ENCODE measurements at regions not wholly inside any gene's neighbourhood (a gene's known extent, or its start where the extent isn't known, plus 50 kb on each side); places are given as distances from the start of the nearest gene placed in this dataset.

GRCh38 chr6:81093051-81093450, 659.4 kb downstream of the TENT5A start:
- peaks cover 7% of the 10 kb centered on the region for H3K4me1 ChIP-seq (ENCODE audit: control insufficient read depth, low read depth, low read length)
- H3K4me3 ChIP-seq (ENCODE audit: low read length), result no peak overlapping the region
- no peak overlapping the region for H3K27ac ChIP-seq (ENCODE audit: low read length)
- H3K9ac ChIP-seq (ENCODE audit: low read length), result no peak overlapping the region
- H3K36me3 ChIP-seq (ENCODE audit: control insufficient read depth, low read depth, low read length), result no peaks in the 10 kb centered on the region
- H3K27me3 ChIP-seq (ENCODE audit: control insufficient read depth, insufficient read depth, low read length), result no peaks in the 10 kb centered on the region
- H3K9me3 ChIP-seq (ENCODE audit: control insufficient read depth, low read depth, low read length), result no peaks in the 10 kb centered on the region

DNA sequence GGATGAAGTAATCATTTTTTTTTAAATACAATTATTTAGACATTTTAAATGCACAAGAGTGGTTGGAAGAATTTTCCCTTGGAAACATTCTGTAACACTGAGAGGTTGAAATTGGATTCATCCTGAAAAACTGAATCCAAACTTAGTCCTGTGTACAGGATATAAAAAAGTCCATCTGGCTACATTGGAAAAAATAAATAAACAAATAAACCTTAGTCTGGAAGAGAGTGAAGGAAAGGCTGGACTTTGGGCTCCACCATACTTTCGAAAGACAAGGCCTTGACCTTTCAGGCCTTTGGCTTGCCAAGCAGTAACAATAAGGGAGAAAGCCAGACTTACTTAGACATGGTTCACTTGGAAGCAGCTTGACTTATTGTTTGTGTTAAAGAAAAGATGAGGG, 664.3 kb downstream of the TENT5A start:
- H3K9me3 ChIP-seq (ENCODE audit: control insufficient read depth, low read depth, low read length), result no peaks in the 10 kb centered on the region
- H3K4me3 ChIP-seq (ENCODE audit: low read length), result no peak overlapping the region
- no peaks in the 10 kb centered on the region for H3K36me3 ChIP-seq (ENCODE audit: control insufficient read depth, low read depth, low read length)
- no peak overlapping the region for H3K27ac ChIP-seq (ENCODE audit: low read length)
- peaks cover 9% of the 10 kb centered on the region for H3K4me1 ChIP-seq (ENCODE audit: control insufficient read depth, low read depth, low read length)
- no peaks in the 10 kb centered on the region for H3K27me3 ChIP-seq (ENCODE audit: control insufficient read depth, insufficient read depth, low read length)
- no peak overlapping the region for H3K9ac ChIP-seq (ENCODE audit: low read length)

GRCh38 chr6:81086991-81087390, 665.5 kb downstream of the TENT5A start:
- no peaks in the 10 kb centered on the region for H3K27me3 ChIP-seq (ENCODE audit: control insufficient read depth, insufficient read depth, low read length)
- peaks cover 6% of the 10 kb centered on the region for H3K4me1 ChIP-seq (ENCODE audit: control insufficient read depth, low read depth, low read length)
- H3K9ac ChIP-seq (ENCODE audit: low read length), result no peak overlapping the region
- H3K4me3 ChIP-seq (ENCODE audit: low read length), result no peak overlapping the region
- H3K36me3 ChIP-seq (ENCODE audit: control insufficient read depth, low read depth, low read length), result no peaks in the 10 kb centered on the region
- no peaks in the 10 kb centered on the region for H3K9me3 ChIP-seq (ENCODE audit: control insufficient read depth, low read depth, low read length)
- no peak overlapping the region for H3K27ac ChIP-seq (ENCODE audit: low read length)

DNA sequence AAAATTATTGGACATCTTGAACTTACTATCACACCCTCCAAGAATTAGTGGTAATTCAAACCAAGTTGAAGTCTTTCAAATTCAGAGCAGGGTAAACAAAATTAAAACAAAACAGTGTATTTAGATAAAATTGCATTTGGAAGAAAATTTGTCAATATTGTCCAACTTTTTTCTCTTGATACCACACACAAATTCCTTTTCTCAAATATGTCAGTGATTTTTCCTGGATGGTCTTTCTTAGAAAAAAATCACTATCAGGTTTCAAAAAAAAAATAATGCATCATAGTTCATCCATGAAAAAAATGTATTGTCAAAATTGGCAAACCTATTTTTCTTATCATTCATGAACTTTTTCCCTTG, 667.1 kb downstream of the TENT5A start:
- Histone ChIP-seq H3K27ac (ENCODE audit: low read length) (no peak overlapping the region), H3K9me3 (ENCODE audit: control insufficient read depth, low read depth, low read length) (no peaks in the 10 kb centered on the region), H3K4me3 (ENCODE audit: low read length) (no peak overlapping the region), H3K4me1 (ENCODE audit: control insufficient read depth, low read depth, low read length) (peaks cover 6% of the 10 kb centered on the region), H3K27me3 (ENCODE audit: control insufficient read depth, insufficient read depth, low read length) (no peaks in the 10 kb centered on the region), H3K9ac (ENCODE audit: low read length) (no peak overlapping the region), H3K36me3 (ENCODE audit: control insufficient read depth, low read depth, low read length) (no peaks in the 10 kb centered on the region)

- H3K9ac ChIP-seq (ENCODE audit: low read length), result no peak overlapping the region
- no peak overlapping the region for H3K4me3 ChIP-seq (ENCODE audit: low read length)
- peaks cover 6% of the 10 kb centered on the region for H3K4me1 ChIP-seq (ENCODE audit: control insufficient read depth, low read depth, low read length)
- no peaks in the 10 kb centered on the region for H3K9me3 ChIP-seq (ENCODE audit: control insufficient read depth, low read depth, low read length)
- H3K27me3 ChIP-seq (ENCODE audit: control insufficient read depth, insufficient read depth, low read length), result no peaks in the 10 kb centered on the region
- H3K36me3 ChIP-seq (ENCODE audit: control insufficient read depth, low read depth, low read length), result no peaks in the 10 kb centered on the region
- H3K27ac ChIP-seq (ENCODE audit: low read length), result no peak overlapping the region
These were observed 667.6 kb downstream of the TENT5A start for GRCh38 chr6:81084776-81085430.

- Histone ChIP-seq H3K4me1 (ENCODE audit: control insufficient read depth, low read depth, low read length) (no peaks in the 10 kb centered on the region), H3K4me3 (ENCODE audit: low read length) (no peak overlapping the region), H3K9ac (ENCODE audit: low read length) (no peak overlapping the region), H3K27me3 (ENCODE audit: control insufficient read depth, insufficient read depth, low read length) (no peaks in the 10 kb centered on the region), H3K36me3 (ENCODE audit: control insufficient read depth, low read depth, low read length) (no peaks in the 10 kb centered on the region), H3K27ac (ENCODE audit: low read length) (no peak overlapping the region), H3K9me3 (ENCODE audit: control insufficient read depth, low read depth, low read length) (no peaks in the 10 kb centered on the region)
These were observed 676.5 kb downstream of the TENT5A start for GRCh38 chr6:81075974-81076373.

- Histone ChIP-seq H3K36me3 (ENCODE audit: control insufficient read depth, low read depth, low read length) (no peaks in the 10 kb centered on the region), H3K27me3 (ENCODE audit: control insufficient read depth, insufficient read depth, low read length) (no peaks in the 10 kb centered on the region), H3K4me3 (ENCODE audit: low read length) (no peak overlapping the region), H3K9ac (ENCODE audit: low read length) (no peak overlapping the region), H3K27ac (ENCODE audit: low read length) (no peak overlapping the region), H3K9me3 (ENCODE audit: control insufficient read depth, low read depth, low read length) (no peaks in the 10 kb centered on the region), H3K4me1 (ENCODE audit: control insufficient read depth, low read depth, low read length) (peaks cover 3% of the 10 kb centered on the region)
These were observed 679.2 kb downstream of the TENT5A start for GRCh38 chr6:81073318-81073717.

DNA sequence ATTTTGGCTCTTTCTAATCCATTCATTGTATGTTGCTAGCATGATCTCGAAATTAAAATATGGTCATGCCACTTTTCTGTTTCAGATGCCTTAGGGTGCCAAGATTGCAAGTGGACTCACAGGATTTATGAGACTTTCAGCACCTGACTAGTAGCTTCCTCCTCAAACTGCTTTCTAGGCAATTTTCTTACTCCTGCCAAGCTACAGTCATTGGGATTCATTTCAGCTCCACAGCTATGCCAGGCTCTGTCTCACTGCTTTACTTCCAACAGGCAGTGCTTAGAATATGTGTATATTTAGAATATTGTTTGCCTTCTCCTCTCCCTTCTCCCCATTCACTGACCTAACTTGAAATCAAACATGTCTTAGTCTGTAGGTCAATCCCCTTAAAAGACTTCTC, 681.4 kb downstream of the TENT5A start:
- H3K4me3 ChIP-seq (ENCODE audit: low read length), result no peak overlapping the region
- no peaks in the 10 kb centered on the region for H3K27me3 ChIP-seq (ENCODE audit: control insufficient read depth, insufficient read depth, low read length)
- H3K9me3 ChIP-seq (ENCODE audit: control insufficient read depth, low read depth, low read length), result no peaks in the 10 kb centered on the region
- H3K36me3 ChIP-seq (ENCODE audit: control insufficient read depth, low read depth, low read length), result no peaks in the 10 kb centered on the region
- no peak overlapping the region for H3K27ac ChIP-seq (ENCODE audit: low read length)
- no peak overlapping the region for H3K9ac ChIP-seq (ENCODE audit: low read length)
- H3K4me1 ChIP-seq (ENCODE audit: control insufficient read depth, low read depth, low read length), result peaks cover 3% of the 10 kb centered on the region

DNA sequence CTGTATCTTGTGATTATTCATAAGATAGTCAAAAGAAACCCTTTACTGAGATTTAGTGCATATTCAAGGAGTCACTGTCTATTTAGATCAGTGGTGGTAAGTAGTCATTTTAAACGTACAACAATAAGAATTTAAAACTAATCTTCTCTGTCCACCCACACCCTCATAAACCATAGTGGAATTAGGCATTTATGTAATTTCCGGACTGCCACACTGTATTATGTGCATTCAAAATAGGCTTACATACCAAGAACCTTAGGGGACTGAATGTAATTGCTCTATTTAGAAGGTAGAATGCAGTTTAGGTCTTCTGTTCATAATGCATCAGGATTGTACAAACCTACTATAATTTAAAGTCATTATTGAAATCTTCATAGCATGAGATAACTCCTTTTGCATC, 685.4 kb downstream of the TENT5A start:
- H3K27ac ChIP-seq (ENCODE audit: low read length), result no peak overlapping the region
- H3K9me3 ChIP-seq (ENCODE audit: control insufficient read depth, low read depth, low read length), result no peaks in the 10 kb centered on the region
- no peak overlapping the region for H3K4me3 ChIP-seq (ENCODE audit: low read length)
- H3K4me1 ChIP-seq (ENCODE audit: control insufficient read depth, low read depth, low read length), result peaks cover 3% of the 10 kb centered on the region
- H3K36me3 ChIP-seq (ENCODE audit: control insufficient read depth, low read depth, low read length), result no peaks in the 10 kb centered on the region
- no peak overlapping the region for H3K9ac ChIP-seq (ENCODE audit: low read length)
- H3K27me3 ChIP-seq (ENCODE audit: control insufficient read depth, insufficient read depth, low read length), result no peaks in the 10 kb centered on the region

DNA sequence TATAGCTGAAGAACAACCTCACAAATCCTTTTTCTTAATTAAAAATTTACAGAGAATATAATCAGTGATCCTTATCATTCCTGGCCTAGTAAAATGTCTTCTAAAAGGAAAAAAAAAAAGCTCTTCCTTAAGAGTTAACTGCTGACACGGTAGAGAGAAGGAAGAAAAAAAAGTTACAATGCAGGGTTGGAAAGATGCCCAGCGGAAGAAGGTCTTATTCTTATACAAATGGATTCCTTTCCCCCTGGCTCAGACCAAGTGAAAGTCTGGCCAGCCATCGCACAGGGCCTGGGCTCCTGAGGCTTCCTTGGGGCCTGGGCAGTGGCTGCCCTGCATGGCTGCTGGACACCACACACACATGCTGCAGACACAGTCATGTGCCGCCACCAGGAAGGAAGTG, 688.6 kb downstream of the TENT5A start:
- Histone ChIP-seq H3K4me3 (ENCODE audit: low read length) (no peak overlapping the region), H3K27me3 (ENCODE audit: control insufficient read depth, insufficient read depth, low read length) (no peaks in the 10 kb centered on the region), H3K4me1 (ENCODE audit: control insufficient read depth, low read depth, low read length) (peaks cover 3% of the 10 kb centered on the region), H3K9me3 (ENCODE audit: control insufficient read depth, low read depth, low read length) (no peaks in the 10 kb centered on the region), H3K36me3 (ENCODE audit: control insufficient read depth, low read depth, low read length) (no peaks in the 10 kb centered on the region), H3K9ac (ENCODE audit: low read length) (no peak overlapping the region), H3K27ac (ENCODE audit: low read length) (no peak overlapping the region)

- H3K4me3 ChIP-seq (ENCODE audit: low read length), result no peak overlapping the region
- no peak overlapping the region for H3K27ac ChIP-seq (ENCODE audit: low read length)
- H3K36me3 ChIP-seq (ENCODE audit: control insufficient read depth, low read depth, low read length), result no peaks in the 10 kb centered on the region
- H3K9me3 ChIP-seq (ENCODE audit: control insufficient read depth, low read depth, low read length), result no peaks in the 10 kb centered on the region
- no peak overlapping the region for H3K9ac ChIP-seq (ENCODE audit: low read length)
- H3K27me3 ChIP-seq (ENCODE audit: control insufficient read depth, insufficient read depth, low read length), result no peaks in the 10 kb centered on the region
- H3K4me1 ChIP-seq (ENCODE audit: control insufficient read depth, low read depth, low read length), result no peaks in the 10 kb centered on the region
These were observed 698.4 kb downstream of the TENT5A start for GRCh38 chr6:81054036-81054435.

- Histone ChIP-seq H3K9ac (ENCODE audit: low read length) (no peak overlapping the region), H3K9me3 (ENCODE audit: control insufficient read depth, low read depth, low read length) (no peaks in the 10 kb centered on the region), H3K27ac (ENCODE audit: low read length) (no peak overlapping the region), H3K36me3 (ENCODE audit: control insufficient read depth, low read depth, low read length) (no peaks in the 10 kb centered on the region), H3K4me3 (ENCODE audit: low read length) (no peak overlapping the region), H3K27me3 (ENCODE audit: control insufficient read depth, insufficient read depth, low read length) (no peaks in the 10 kb centered on the region), H3K4me1 (ENCODE audit: control insufficient read depth, low read depth, low read length) (no peaks in the 10 kb centered on the region)
These were observed 700.5 kb downstream of the TENT5A start for GRCh38 chr6:81051952-81052351.

Data from iPS-18a (cell line).